GM21381 (cell line): ENCODE measurements at regions not wholly inside any gene's neighbourhood (a gene's known extent, or its start where the extent isn't known, plus 50 kb on each side); places are given as distances from the start of the nearest gene placed in this dataset.

Source experiments
- ATAC-seq: cut with Tn5 transposase; IDR thresholded peaks from one replicate; pipeline ENCODE4 v1.9.1; 2021; ENCODE audit warnings: mild to moderate bottlenecking, moderate library complexity; ENCODE audit not compliant: unreplicated experiment

DNA sequence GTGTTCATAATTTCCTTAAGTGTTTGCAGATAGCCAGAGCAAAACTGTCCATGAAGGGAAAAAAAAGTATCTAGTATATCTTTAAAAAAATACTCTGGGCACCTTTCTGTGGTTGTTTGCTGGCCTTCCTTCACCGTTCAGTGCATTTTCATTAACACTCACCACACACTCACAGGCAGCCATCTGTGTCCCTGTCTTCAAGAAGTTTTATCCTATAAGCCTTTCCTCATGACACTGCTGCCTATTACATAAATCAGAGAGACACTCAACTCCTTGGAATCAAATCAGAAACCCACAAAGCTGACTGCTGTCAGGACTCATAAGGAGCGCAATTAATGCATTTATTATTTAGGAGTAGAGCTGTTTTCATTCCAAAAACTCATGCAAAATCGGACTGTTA is 1720.2 kb downstream of the PCDH7 start:
- ATAC-seq: no peak

DNA sequence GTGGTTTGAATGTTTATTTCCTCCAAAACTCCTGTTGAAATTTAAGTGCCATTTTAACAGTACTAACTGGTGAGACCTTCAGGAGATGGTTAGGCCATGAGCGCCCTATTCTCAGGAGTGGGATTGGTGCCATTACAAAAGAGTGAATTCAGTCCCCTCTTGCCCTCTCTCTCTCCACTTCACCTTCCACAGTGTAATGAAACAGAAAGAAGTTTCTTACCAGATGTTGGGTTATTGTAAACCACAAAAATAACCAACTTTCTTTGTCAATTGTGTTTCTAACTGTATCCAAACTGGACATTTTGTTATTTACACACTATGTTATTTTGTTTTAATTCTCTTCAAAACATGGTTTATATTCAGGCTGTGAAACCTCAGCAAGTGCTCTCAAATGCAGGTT is 1734.3 kb downstream of the PCDH7 start:
- ATAC-seq: no peak

DNA sequence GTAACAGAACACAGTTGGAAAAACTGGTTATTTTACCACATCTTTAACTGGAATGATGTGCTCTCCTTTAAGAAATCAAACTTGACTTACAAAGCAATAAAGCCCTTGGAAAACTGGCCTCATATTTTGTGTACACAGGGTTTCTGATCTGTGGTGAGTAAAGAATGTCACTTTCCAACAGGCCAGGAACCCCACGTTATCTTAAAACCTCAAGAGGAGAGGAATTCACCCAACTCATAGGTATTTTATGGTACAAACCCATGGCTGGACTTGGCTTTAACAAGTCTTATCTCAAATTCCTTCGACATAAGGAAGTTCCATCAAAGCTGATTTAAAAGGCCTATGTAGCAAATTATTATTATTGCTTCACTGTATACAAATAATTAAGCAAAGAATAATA is 1735.1 kb downstream of the PCDH7 start:
- no peak for ATAC-seq

DNA sequence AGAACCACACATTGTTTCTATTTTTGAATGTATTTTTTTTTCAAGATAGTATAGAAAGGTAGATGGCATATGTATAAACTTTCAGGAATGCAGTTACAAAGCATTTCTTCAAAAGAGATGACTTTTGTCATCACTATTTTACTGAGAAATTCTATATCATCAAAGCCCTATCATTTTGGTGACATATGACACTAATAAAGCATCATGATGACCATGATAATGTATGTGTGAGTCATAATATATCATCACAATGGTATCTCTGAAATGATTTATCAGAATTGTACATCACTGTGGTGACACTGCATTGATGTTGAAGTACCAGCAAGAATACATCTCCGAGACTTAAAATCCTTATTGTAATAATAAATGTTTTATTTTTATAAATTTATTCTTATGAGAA is 1740.8 kb downstream of the PCDH7 start:
- ATAC-seq: no peak

DNA sequence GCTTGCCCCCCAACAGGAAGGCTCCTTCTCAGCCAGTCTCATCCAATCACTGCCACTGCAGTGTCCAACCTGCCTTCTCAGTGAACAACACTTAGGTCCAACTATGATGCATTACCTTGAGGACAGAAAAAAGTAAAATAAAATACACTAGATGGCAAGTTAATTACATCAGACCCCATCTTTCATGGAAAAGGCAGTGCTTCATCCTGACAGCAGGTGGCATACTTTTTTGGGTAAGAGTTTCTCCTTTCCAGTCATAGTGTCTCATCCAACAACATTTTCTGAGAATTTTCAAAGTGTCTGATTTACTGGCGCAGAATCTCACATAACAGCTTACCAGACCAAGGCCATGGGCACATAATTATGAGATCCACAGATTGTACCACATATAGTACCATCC is 1742.8 kb downstream of the PCDH7 start:
- ATAC-seq: no peak

DNA sequence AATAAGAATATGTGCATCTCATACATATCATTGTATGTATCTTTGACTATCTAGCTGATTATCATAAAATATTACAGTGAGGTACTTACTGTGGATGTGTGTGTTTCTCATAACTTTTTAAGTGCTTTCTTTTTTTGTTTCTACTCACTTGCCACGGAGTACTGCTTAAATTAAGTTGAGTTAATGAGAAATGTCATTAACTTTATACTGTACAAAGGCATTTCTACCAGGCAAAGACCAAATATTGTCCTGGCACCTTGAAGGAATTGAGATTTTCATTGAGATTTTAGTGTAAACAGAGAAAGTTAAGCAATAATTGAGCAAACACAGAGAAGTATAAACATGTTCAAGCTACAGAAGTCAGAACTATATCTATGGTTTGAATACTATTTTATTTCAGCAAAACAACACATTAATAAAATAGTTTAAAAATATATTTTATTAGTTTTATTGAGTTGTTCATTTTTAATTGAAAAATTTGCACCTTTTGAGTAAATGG is 1750.0 kb downstream of the PCDH7 start:
- no peak for ATAC-seq

DNA sequence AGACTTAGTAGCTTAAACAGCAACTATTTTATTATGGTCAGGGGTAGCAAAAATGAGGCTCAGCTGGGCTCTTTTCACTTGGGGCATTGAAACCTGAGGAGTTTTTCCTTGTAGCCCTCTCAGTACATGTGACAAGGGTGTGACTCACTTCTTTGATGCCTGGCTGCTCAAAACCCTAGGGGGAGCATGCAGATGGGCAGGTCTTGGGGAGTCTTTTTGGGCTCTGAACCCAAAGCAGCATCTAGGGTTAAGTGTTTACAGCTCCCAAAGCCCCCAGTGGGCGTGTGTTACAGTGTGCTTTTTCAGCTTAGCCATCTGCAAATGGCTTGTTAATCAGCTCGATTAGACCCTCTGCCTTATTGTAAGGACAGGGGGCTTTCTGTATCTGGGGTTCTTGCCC is 1752.7 kb downstream of the PCDH7 start:
- ATAC-seq: no peak

DNA sequence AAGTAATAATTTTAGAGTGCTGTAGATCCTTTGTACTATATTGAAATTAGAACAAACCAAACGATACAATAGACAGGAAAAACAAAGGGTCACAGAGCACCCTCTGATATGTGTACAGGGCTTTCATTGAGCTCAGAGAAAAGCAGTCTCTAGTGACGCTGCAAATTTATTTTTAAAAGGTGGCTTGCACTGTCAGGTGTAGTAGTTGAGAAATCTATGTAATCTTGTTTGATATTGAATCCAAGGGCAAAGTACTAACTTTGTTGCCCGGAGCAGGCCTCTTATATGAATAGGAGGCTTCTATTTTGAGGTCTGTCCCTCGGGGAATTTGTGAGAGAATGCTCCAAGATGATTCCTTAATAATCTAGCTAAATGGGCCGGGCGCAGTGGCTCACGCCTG is 1755.5 kb downstream of the PCDH7 start:
- ATAC-seq: no peak

DNA sequence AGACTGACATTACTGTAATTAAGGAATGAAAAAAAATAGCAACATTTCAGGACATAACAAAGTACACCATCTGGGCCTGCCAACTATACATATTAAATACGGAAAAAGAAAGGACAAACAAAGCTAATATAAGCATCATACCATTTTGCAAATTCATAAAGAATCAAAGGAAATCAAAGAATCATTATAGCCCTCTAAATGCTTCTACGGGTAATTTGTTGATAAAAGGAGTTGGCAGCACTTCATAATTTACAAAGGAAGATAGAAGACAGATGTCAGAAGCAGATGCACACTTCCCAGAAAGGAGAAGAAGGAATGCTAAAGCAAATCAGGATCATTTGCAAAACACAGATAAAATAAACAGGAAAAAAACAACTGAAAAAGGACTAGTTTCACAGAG is 1757.3 kb downstream of the PCDH7 start:
- no peak for ATAC-seq

DNA sequence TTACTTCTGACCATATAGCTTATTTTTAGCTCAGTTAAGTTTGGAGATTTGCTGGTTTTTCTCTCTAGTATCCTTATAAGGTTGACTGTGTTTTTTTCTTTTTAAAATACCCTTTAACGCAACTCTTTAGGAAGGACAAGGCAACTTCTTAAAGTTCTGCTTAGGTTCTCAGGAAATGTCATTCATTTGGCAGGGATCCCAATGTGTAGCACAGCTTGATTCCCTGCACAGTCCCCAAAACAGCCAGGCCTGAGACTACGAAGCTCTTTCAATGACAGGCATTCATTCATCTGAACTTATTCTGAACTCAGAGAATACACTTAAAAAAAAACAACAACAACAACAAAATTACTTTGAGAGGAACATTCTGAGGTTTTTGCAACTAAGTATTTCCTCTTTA is 1765.8 kb downstream of the PCDH7 start:
- ATAC-seq: no peak

DNA sequence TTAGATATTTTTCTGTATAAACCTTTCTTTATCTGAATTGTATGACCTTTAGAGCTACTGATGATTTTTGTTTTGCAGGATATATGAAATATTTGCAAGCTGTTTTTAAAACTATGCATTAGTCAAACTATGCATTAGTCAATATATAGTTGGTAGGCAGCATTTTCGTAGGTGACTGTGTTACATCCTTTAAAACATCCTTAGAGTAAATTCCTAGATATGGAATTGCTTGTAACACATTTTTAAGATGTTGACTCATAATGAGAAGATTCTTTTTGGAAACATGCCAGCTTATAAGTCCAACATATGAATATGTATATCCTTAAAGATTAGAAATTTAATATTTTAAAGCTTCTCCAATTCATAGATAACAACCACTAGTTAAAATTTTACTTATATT is 1768.5 kb downstream of the PCDH7 start:
- ATAC-seq: no peak

DNA sequence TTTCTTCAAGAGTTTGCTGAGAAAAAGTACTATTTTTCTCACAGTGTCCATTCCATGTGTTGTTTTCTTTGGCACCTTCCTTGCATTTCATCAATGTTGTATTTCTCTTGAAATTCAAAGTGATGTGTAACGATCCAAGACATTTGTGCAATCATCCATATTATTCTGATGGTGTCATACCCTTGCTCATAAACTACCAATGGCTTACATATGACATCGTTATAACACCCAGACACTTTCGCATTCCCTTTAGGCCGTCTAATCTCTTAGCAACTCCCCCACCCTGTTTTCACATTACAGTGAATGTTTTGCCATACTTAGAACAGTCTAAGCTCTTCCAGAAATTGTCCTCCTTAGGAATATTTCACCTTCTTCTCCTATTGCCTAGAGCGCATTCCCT is 1779.0 kb downstream of the PCDH7 start:
- no peak for ATAC-seq

DNA sequence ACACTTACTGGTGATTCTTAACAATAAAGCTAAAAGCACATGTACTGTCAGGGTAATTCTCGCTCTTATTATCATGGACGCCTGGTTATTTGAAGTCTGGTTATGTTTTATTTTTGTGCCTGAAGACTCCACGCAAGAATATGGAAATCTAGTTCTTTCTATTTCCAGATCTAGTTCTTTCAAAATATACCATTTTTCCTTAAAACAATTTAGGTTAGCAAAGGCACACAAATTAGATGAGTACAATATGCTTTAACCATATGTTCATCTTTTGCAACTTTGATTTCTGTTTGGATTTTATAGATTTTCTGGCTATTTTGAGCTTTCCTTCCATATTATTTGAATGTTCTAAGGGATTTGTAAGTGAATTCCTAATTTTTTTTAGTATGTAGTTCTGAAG is 1783.1 kb downstream of the PCDH7 start:
- no peak for ATAC-seq

DNA sequence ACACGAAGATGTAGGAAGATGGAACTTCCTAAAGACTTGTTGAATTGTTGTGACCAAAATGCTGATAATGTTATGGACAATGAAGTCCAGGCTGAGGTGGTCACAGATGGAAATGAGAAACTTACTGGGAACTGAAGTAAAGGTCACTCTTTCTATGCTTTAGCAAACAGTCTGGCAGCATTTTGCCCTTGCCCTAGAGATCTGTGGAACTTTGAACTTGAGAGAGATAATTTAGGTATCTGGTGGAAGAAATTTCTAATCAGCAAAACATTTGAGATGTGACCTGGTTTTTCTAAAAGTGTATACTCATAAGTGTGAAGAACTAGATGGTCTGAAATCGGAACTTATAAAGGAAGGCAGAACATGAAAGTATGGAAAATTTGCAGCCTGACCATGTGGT is 1785.9 kb downstream of the PCDH7 start:
- no peak for ATAC-seq

DNA sequence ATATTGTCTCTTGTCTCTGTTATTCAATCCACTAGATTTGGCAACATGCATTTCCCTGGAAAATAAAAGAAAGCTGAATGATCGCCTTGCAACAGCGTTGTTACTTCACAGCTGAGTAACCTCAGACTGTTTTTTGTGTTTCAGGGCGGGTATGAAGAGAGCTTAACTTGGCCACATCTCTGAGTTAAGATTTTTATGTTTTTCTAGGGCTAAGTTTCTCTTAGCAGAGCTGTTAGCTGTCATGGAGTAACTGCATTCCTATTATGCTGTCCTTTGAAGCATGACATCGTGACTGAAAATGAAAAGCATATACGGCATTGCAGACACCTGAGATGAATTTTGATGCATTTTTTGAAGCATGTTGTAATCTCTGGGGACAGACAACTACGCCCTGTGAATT is 1798.9 kb downstream of the PCDH7 start:
- no peak for ATAC-seq

DNA sequence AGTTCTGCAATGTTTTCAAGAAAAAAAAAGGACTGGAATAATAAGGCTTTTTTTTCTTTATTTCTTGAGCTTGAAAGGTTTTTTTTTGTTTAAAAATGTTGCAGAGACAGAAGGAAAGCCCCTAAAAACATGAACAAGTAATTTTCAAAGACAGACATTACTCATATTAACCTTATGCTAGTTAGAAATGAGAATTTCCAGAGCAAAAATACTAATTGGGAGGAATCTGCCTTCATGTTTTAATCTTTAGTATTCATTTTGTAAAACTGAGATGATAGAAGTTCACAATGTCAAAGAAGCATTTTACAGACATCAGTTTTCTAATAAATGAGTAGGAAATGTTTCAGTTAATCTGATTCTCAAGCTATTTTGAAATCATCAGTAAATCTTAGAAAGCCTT is 1805.3 kb downstream of the PCDH7 start:
- ATAC-seq: no peak

DNA sequence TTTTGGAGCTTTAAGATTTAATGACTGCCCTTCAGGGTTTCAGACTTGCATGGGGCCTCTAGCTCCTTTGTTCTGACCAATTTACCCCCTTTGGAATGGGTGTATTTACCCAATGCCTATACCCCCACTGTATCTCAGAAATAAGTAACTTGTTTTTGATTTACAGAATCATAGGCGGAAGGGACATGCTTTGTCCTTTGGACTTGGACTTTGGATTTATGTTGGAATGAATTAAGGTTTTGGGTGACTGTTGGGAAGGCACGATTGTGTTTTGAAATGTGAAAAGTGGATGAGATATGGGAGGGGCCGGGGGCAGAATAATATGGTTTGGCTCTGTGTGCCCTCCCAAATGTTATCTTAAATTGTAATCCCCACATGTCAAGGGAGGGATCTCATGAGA is 1824.7 kb downstream of the PCDH7 start:
- ATAC-seq: no peak

DNA sequence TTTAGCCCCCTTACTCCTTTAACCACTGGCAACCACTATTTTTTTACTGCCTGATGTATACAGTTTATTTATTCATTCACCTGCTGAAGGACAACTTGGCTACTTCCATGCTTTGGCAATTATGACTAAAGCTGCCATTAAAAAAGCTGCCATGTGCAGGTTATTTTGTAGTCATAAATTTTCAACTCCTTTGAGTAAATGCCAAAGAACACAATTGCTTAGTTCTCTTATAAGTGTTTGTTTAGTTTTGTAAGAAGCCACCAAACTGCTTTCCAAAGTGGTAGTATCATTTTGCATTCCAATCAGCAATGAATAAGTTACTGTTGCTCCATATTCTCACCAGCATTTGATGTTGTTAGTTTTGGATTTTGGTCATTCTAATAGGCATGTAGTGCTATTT is 1831.8 kb downstream of the PCDH7 start:
- no peak for ATAC-seq

DNA sequence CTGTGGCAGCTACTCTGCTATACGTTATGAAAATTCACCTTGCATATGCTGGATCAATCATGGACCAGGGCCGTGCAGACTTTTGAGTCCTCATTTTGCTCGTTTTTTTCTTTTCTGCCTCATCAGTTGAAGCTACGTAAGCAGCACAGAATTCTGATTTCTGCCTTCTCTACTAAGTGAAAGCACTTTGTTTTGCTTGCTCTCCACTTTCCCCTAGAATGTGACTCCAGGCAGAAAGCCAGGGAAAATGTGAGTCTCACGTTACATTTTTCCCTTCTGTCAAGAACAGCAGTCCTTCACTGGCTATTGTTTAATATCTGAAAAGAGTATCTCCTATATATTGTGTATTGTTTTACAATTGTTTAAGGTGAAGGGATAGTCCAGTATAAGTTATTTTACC is 1840.1 kb downstream of the PCDH7 start:
- no peak for ATAC-seq

DNA sequence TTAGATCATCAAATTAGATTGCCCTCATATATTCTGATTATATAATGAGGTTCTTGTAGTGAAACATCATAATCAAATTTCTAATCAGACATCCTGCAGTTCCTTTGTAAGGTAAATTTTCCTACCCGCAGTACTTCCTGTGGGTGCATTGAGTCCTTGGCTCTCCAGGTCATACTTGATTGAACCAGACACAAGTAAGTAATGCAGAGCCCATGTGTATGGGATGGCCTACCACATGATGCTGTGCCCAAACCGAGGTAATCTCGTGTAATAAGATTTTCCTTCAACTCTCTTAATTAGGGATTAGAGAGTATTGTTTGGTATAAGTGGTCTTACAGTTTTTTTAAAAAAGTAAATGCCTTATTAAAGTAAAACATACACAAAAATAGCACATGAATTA is 1841.8 kb downstream of the PCDH7 start:
- ATAC-seq: no peak

DNA sequence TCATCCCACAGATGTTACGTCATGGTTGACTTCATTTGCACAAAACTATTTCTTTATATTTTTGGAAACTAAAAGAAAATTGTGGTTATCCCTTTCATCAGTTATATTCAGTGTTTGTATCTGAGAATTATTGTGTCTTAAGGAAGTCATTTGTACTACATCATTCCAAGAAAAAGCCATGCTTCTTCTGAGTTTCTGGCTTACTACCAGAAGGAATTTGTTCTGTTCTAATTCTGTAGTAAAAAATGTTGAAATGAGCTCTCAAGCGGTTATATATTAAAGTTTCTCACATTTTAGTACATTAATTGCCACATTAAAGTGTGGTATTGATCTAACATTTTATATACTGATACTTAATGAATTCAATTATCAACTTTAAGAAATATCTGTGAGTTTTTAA is 1844.5 kb downstream of the PCDH7 start:
- ATAC-seq: no peak

DNA sequence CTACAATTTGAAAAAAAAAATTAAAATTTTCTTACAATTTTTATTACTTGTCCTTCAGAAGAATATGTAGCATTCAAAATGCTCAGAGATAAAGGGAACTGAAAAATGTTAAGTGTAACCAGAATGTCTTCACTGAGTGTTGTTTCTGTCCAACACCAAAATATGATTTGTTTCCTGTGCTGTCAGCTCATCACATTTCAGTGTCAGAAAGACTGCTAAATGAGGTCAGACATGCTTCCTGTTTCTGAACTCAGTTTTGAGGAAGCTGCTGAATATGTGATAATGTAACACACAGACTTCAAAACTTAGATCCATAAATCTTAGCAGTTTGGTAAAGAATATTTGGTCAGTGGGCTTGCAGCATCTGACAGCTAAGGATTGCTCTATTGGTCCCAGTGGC is 1849.7 kb downstream of the PCDH7 start:
- no peak for ATAC-seq

DNA sequence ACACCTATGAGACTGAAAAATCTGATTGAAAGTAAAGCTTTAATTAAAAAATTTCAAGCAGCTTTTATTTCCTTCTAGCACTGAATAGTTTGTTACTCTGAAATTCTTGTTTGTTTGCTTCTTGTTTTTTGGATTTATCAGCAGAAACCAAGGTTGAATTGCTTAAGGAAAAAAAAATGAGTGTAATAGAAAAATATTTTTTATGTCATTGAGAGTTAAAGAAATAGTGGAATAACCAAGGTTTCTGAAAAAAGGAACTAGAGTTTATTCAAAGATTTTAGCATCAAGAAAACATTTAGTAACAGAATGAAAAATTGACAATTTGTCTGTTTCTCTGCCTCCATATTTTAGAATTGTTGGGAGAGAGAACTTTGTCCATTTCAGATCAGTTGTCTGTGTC is 1852.2 kb downstream of the PCDH7 start:
- ATAC-seq: no peak

DNA sequence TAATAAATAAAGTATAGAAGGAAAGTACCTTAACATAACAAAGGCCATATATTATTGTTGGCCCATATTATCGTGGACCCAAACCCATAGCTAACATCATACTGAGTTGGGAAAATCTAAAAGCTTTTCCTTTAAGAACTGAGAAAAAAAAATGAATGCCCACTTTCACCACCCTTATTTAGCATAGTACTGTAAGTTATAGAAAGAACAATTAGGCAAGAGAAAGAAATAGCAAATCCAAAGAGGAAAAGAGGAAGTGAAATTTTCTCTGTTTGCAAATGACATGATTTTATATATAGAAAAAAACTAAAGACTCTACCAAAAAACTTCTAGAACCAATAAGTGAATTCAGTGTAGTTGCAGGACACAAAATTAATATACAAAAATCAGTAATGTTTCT is 1854.6 kb downstream of the PCDH7 start:
- ATAC-seq: no peak
